Retinal pigment epithelial cell (primary cell): ENCODE measurements at regions not wholly inside any gene's neighbourhood (a gene's known extent, or its start where the extent isn't known, plus 50 kb on each side); places are given as distances from the start of the nearest gene placed in this dataset.

Experiments
- DNase-seq: peaks from one replicate; pipeline ENCODE4 v3.0.0-alpha.2; 2010; ENCODE audit warnings: low read depth
- H3K4me3 ChIP-seq: 2 replicates; pipeline ENCODE4 v1.5.1; 2011; ENCODE audit warnings: mild to moderate bottlenecking, low read length, control low read depth, moderate library complexity
- CTCF ChIP-seq: conservative IDR thresholded peaks from 2 replicates; pipeline ENCODE4 v1.5.1; 2011; ENCODE audit warnings: low read depth, low read length, control low read depth, inconsistent platforms

GRCh38 chr3:89656388-89656787 lies 549.0 kb downstream of the EPHA3 start:
- TF ChIP-seq CTCF = no peak
- DNase-seq = no peak
- H3K4me3 ChIP-seq = no peak overlapping the region

- no peak overlapping the region for H3K4me3 ChIP-seq
- TF ChIP-seq CTCF = no peak
- DNase-seq = no peak
Measured at GRCh38 chr3:89679686-89680085, 572.3 kb downstream of the EPHA3 start.

- TF ChIP-seq CTCF = no peak
- no peak for DNase-seq
- H3K4me3 ChIP-seq = no peak overlapping the region
Measured at GRCh38 chr3:89682556-89682955, 575.1 kb downstream of the EPHA3 start.

- TF ChIP-seq CTCF = no peak
- H3K4me3 ChIP-seq = no peak overlapping the region
- DNase-seq = no peak
Measured at GRCh38 chr3:89685731-89686130, 578.3 kb downstream of the EPHA3 start.

- no peak overlapping the region for H3K4me3 ChIP-seq
- DNase-seq = no peak
- TF ChIP-seq CTCF = no peak
Measured at GRCh38 chr3:89690646-89691045, 583.2 kb downstream of the EPHA3 start.

- no peak overlapping the region for H3K4me3 ChIP-seq
- DNase-seq = no peak
- no peak for TF ChIP-seq CTCF
Measured at GRCh38 chr3:89692601-89693000, 585.2 kb downstream of the EPHA3 start.

- DNase-seq = no peak
- no peak overlapping the region for H3K4me3 ChIP-seq
- TF ChIP-seq CTCF = no peak
Measured at GRCh38 chr3:89697321-89697916, 590.0 kb downstream of the EPHA3 start.
